Trophoblast cell (in vitro differentiated cells and primary cell): ENCODE measurements at regions not wholly inside any gene's neighbourhood (a gene's known extent, or its start where the extent isn't known, plus 50 kb on each side); places are given as distances from the start of the nearest gene placed in this dataset.

ENCODE experiments used
- DNase-seq, 2 donors: peaks; one replicate each; pipeline ENCODE4 v3.0.0-alpha.2; 2016
- H2AFZ ChIP-seq: 2 replicates; pipeline ENCODE4 v1.6.1; 2013; ENCODE audit warnings: low read length, moderate library complexity, mild to moderate bottlenecking; ENCODE audit not compliant: insufficient read depth, poor library complexity
- H2AK5ac ChIP-seq: 2 replicates; pipeline ENCODE4 v1.6.1; 2013; ENCODE audit warnings: mild to moderate bottlenecking, low read length
- H2BK120ac ChIP-seq: 2 replicates; pipeline ENCODE4 v1.6.1; 2013; ENCODE audit warnings: low read length, mild to moderate bottlenecking, moderate library complexity; ENCODE audit not compliant: insufficient read depth, poor library complexity
- H2BK12ac ChIP-seq: 2 replicates; pipeline ENCODE4 v1.6.1; 2013; ENCODE audit warnings: mild to moderate bottlenecking, low read length, moderate library complexity
- H2BK5ac ChIP-seq: 2 replicates; pipeline ENCODE4 v1.6.1; 2013; ENCODE audit warnings: low read length, low read depth, moderate library complexity, mild to moderate bottlenecking; ENCODE audit not compliant: poor library complexity
- H3K14ac ChIP-seq: 2 replicates; pipeline ENCODE4 v1.6.1; 2013; ENCODE audit warnings: mild to moderate bottlenecking, low read length
- H3K18ac ChIP-seq: 2 replicates; pipeline ENCODE4 v1.6.1; 2013; ENCODE audit warnings: mild to moderate bottlenecking, low read length
- H3K23ac ChIP-seq: 2 replicates; pipeline ENCODE4 v1.6.1; 2013; ENCODE audit warnings: low read length
- H3K27ac ChIP-seq: 2 replicates; pipeline ENCODE4 v1.5.1; 2013; ENCODE audit warnings: low read depth, mild to moderate bottlenecking, inconsistent platforms, low read length, moderate library complexity
- H3K27me3 ChIP-seq: 2 replicates; pipeline ENCODE4 v1.6.1; 2013; ENCODE audit warnings: inconsistent platforms, mild to moderate bottlenecking, low read length, moderate library complexity; ENCODE audit not compliant: insufficient read depth
- H3K36me3 ChIP-seq, 2 experiments: 1 replicate in 1 of 2; 2 replicates in 1 of 2; pipeline ENCODE4 v1.6.1; 2013; ENCODE audit warnings: low read length in 2 of 2, mild to moderate bottlenecking in 2 of 2, moderate library complexity in 1 of 2; ENCODE audit not compliant: insufficient read depth in 2 of 2, control insufficient read depth in 1 of 2
- H3K4ac ChIP-seq: 2 replicates; pipeline ENCODE4 v1.6.1; 2013; ENCODE audit warnings: low read depth, mild to moderate bottlenecking, low read length, moderate library complexity
- H3K4me1 ChIP-seq, 2 experiments: 1 replicate in 1 of 2; 2 replicates in 1 of 2; pipeline ENCODE4 v1.6.1; 2013; ENCODE audit warnings: low read length in 2 of 2, mild to moderate bottlenecking in 2 of 2, moderate library complexity in 1 of 2; ENCODE audit not compliant: insufficient read depth in 2 of 2, control insufficient read depth in 1 of 2
- H3K4me2 ChIP-seq: 2 replicates; pipeline ENCODE4 v1.6.1; 2013; ENCODE audit warnings: inconsistent platforms, mild to moderate bottlenecking, low read length, moderate library complexity
- H3K4me3 ChIP-seq: 2 replicates; pipeline ENCODE4 v1.5.1; 2013; ENCODE audit warnings: mild to moderate bottlenecking, low read depth, low read length, inconsistent platforms
- H3K79me1 ChIP-seq: one replicate; pipeline ENCODE4 v1.6.1; 2013; ENCODE audit warnings: low read length
- H3K79me2 ChIP-seq: 2 replicates; pipeline ENCODE4 v1.6.1; 2013; ENCODE audit warnings: low read length, mild to moderate bottlenecking; ENCODE audit not compliant: control insufficient read depth, insufficient read depth, poor library complexity
- H3K9ac ChIP-seq: 2 replicates; pipeline ENCODE4 v1.6.1; 2013; ENCODE audit warnings: mild to moderate bottlenecking, low read length
- H3K9me3 ChIP-seq: 2 replicates; pipeline ENCODE4 v1.6.1; 2013; ENCODE audit warnings: low read depth, mild to moderate bottlenecking, control low read depth, inconsistent platforms, low read length; ENCODE audit not compliant: insufficient read depth
- H4K12ac ChIP-seq: 2 replicates; pipeline ENCODE4 v1.6.1; 2013; ENCODE audit warnings: low read depth, mild to moderate bottlenecking, low read length, moderate library complexity
- H4K8ac ChIP-seq: 2 replicates; pipeline ENCODE4 v1.6.1; 2013; ENCODE audit warnings: low read depth, mild to moderate bottlenecking, low read length, moderate library complexity
- H4K91ac ChIP-seq: one replicate; pipeline ENCODE4 v1.6.1; 2013; ENCODE audit warnings: low read depth, mild to moderate bottlenecking, low read length, moderate library complexity
- WGBS: extraction: QIAGEN DNeasy Blood & Tissue Kit; methylation state at CpG from one replicate; pipeline ENCODE4 v1.1.7; 2013; ENCODE audit warnings: missing lambda C conversion rate; ENCODE audit not compliant: insufficient read length, insufficient coverage; ENCODE audit errors: extremely low coverage; 5-methylcytosine and 5-hydroxymethylcytosine counted together

DNA sequence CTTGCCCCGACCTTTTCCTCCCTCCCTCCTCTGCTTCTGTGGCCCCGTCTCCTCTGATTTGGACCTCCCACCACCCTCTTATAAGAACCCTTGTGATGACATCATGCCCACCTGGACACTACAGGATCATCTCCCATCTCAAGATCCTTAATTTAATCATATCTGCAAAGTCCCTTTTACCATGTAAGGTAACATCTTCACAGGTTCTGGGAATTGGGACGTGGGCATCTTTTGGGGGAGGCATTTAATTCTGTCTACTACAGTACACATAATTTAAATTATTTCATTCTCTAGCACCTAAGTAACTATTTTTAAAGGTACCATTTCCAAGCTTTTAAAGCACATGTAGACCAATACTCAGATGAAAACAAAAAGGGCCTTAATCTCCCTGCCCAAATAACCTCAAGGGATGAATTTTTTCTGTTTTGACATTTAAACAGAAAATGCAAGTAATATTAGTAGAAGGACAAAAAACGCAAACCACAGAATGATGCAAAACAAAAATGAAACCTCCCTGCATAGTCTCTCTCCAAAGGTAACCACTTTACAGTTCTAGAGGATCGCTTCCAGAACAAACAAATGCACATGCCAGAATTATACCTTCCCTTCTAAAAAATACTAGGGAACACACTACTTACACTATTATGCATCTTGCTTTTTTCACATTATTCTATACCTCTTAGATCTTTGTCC is 222.1 kb downstream of the AACS start:
- H2BK12ac ChIP-seq: no peak overlapping the region
- H3K27ac ChIP-seq: no peak overlapping the region
- H4K8ac ChIP-seq: no peak overlapping the region
- H4K12ac ChIP-seq: no peak overlapping the region
- H3K27me3 ChIP-seq: no peaks in the 10 kb centered on the region
- H3K36me3 ChIP-seq: no peaks in the 10 kb centered on the region
- no peaks in the 10 kb centered on the region for H3K9me3 ChIP-seq
- WGBS: no CpG with 5 or more reads among the region's 5 CpGs
- no peak overlapping the region for H2BK120ac ChIP-seq
- no peak overlapping the region for H3K14ac ChIP-seq
- no peak overlapping the region for H3K9ac ChIP-seq
- H2AFZ ChIP-seq: no peak overlapping the region
- H3K4me2 ChIP-seq: no peak overlapping the region
- H3K18ac ChIP-seq: no peak overlapping the region
- H2BK5ac ChIP-seq: no peak overlapping the region
- H3K79me1 ChIP-seq: no peaks in the 10 kb centered on the region
- no peak for DNase-seq
- no peak overlapping the region for H3K23ac ChIP-seq
- peaks cover 0 to 2% of the 10 kb centered on the region in 2 experiments for H3K4me1 ChIP-seq
- H3K79me2 ChIP-seq: no peaks in the 10 kb centered on the region
- H3K4me3 ChIP-seq: no peak overlapping the region
- H4K91ac ChIP-seq: no peak overlapping the region
- H3K4ac ChIP-seq: no peak overlapping the region
- H2AK5ac ChIP-seq: no peak overlapping the region

GRCh38 chr12:125288931-125289928 is 224.0 kb downstream of the AACS start:
- Histone ChIP-seq H3K4me3 (no peak overlapping the region), H3K18ac (no peak overlapping the region), H2BK5ac (no peak overlapping the region), H2BK120ac (no peak overlapping the region), H4K12ac (no peak overlapping the region), H3K27me3 (no peaks in the 10 kb centered on the region), H4K8ac (no peak overlapping the region), H3K4ac (no peak overlapping the region), H3K9ac (no peak overlapping the region), H2BK12ac (no peak overlapping the region), H3K4me1 (no peaks in the 10 kb centered on the region), H2AFZ (no peak overlapping the region), H2AK5ac (no peak overlapping the region), H3K23ac (no peak overlapping the region), H3K27ac (no peak overlapping the region), H3K36me3 (no peaks in the 10 kb centered on the region), H3K14ac (no peak overlapping the region), H3K79me2 (no peaks in the 10 kb centered on the region), H4K91ac (no peak overlapping the region), H3K4me2 (no peak overlapping the region), H3K79me1 (no peaks in the 10 kb centered on the region), H3K9me3 (no peaks in the 10 kb centered on the region)
- DNase-seq: no peak
- no CpG with 5 or more reads among the region's 7 CpGs for WGBS

- Histone ChIP-seq H4K91ac (no peak overlapping the region), H2BK120ac (no peak overlapping the region), H4K8ac (no peak overlapping the region), H2BK5ac (no peak overlapping the region), H3K79me1 (no peaks in the 10 kb centered on the region), H2AFZ (no peak overlapping the region), H3K36me3 (no peaks in the 10 kb centered on the region), H3K4ac (no peak overlapping the region), H3K14ac (no peak overlapping the region), H3K4me3 (no peak overlapping the region), H3K9ac (no peak overlapping the region), H3K9me3 (no peaks in the 10 kb centered on the region), H2AK5ac (no peak overlapping the region), H3K4me1 (no peaks in the 10 kb centered on the region), H3K79me2 (no peaks in the 10 kb centered on the region), H3K27ac (no peak overlapping the region), H3K4me2 (no peak overlapping the region), H3K27me3 (no peaks in the 10 kb centered on the region), H2BK12ac (no peak overlapping the region), H4K12ac (no peak overlapping the region), H3K18ac (no peak overlapping the region), H3K23ac (no peak overlapping the region)
- DNase-seq: no peak
- WGBS: no CpG with 5 or more reads among the region's 9 CpGs
These were observed 224.7 kb downstream of the AACS start for GRCh38 chr12:125289970-125290369.

- Histone ChIP-seq H3K27me3 (no peaks in the 10 kb centered on the region), H2AK5ac (no peak overlapping the region), H3K23ac (no peak overlapping the region), H3K27ac (no peak overlapping the region), H3K14ac (no peak overlapping the region), H3K4me3 (no peak overlapping the region), H3K9me3 (peaks cover 2% of the 10 kb centered on the region), H4K8ac (no peak overlapping the region), H3K4me2 (no peak overlapping the region), H2BK120ac (no peak overlapping the region), H3K18ac (no peak overlapping the region), H3K4ac (no peak overlapping the region), H3K79me2 (no peaks in the 10 kb centered on the region), H3K9ac (no peak overlapping the region), H2AFZ (no peak overlapping the region), H2BK5ac (no peak overlapping the region), H4K91ac (no peak overlapping the region), H3K4me1 (no peaks in the 10 kb centered on the region), H2BK12ac (no peak overlapping the region), H3K79me1 (no peaks in the 10 kb centered on the region), H4K12ac (no peak overlapping the region), H3K36me3 (no peaks in the 10 kb centered on the region)
- WGBS: no CpG with 5 or more reads among the region's 3 CpGs
- DNase-seq: no peak
These were observed 227.5 kb downstream of the AACS start for GRCh38 chr12:125292700-125293099.
